GM18517 (cell line): ENCODE measurements at regions not wholly inside any gene's neighbourhood (a gene's known extent, or its start where the extent isn't known, plus 50 kb on each side); places are given as distances from the start of the nearest gene placed in this dataset.

Experiments
- ATAC-seq: cut with Tn5 transposase; IDR thresholded peaks from one replicate; pipeline ENCODE4 v1.9.1; 2021; ENCODE audit warnings: mild to moderate bottlenecking, moderate library complexity; ENCODE audit not compliant: unreplicated experiment

GRCh38 chr2:71277536-71278103 is 50.7 kb upstream of the PAIP2B start:
- no peak for ATAC-seq

- no peak for ATAC-seq
These were observed 50.2 kb upstream of the PAIP2B start for GRCh38 chr2:71277147-71277475.

- ATAC-seq: peak; percentile 95
These were observed 49.6 kb upstream of the PAIP2B start for GRCh38 chr2:71276311-71277146.
